Natural killer cell (primary cell): ENCODE measurements at regions not wholly inside any gene's neighbourhood (a gene's known extent, or its start where the extent isn't known, plus 50 kb on each side); places are given as distances from the start of the nearest gene placed in this dataset.

ENCODE experiments used
- ATAC-seq, 3 donors: fragments of 150-1000 bp in 2 of 3; fragments of 200-7000 bp in 1 of 3; cut with Tn5 transposase; 1 replicate in 1 of 3; 2 replicates in 2 of 3; pipeline ENCODE4 v1.10.0; 2021; ENCODE audit warnings: mild to moderate bottlenecking in 2 of 3, moderate library complexity in 2 of 3
- DNase-seq, 2 donors: peaks; one replicate each; pipeline versions ENCODE4 v3.0.0 to v3.0.0-alpha.2; 2013 to 2021; ENCODE audit warnings: mixed read lengths in 1 of 2
- H3K27ac ChIP-seq: one replicate; pipeline ENCODE4 v1.5.1; 2013; ENCODE audit warnings: mild to moderate bottlenecking, low read length
- H3K27me3 ChIP-seq: one replicate; pipeline ENCODE4 v1.6.1; 2013; ENCODE audit warnings: low read length; ENCODE audit not compliant: control insufficient read depth, insufficient read depth
- H3K36me3 ChIP-seq: one replicate; pipeline ENCODE4 v1.6.1; 2013; ENCODE audit warnings: low read length; ENCODE audit not compliant: control insufficient read depth, insufficient read depth
- H3K4me1 ChIP-seq: one replicate; pipeline ENCODE4 v1.6.1; 2013; ENCODE audit warnings: low read length; ENCODE audit not compliant: control insufficient read depth, insufficient read depth
- H3K4me3 ChIP-seq: one replicate; pipeline ENCODE4 v1.5.1; 2013; ENCODE audit warnings: low read length
- H3K9me3 ChIP-seq: one replicate; pipeline ENCODE4 v1.6.1; 2013; ENCODE audit warnings: low read length; ENCODE audit not compliant: control insufficient read depth, insufficient read depth
- H3K27ac Mint-ChIP-seq, 2 donors: one replicate each; pipeline ENCODE4 v1.8.0; 2022; ENCODE audit warnings: mild to moderate bottlenecking in 2 of 2, mixed read lengths in 2 of 2, moderate library complexity in 1 of 2
- H3K27me3 Mint-ChIP-seq, 2 donors: one replicate each; pipeline ENCODE4 v1.8.0; 2022; ENCODE audit warnings: low read depth in 2 of 2, mixed read lengths in 2 of 2
- H3K36me3 Mint-ChIP-seq: one replicate; pipeline ENCODE4 v1.8.0; 2022; ENCODE audit warnings: mixed read lengths
- H3K4me1 Mint-ChIP-seq, 2 donors: one replicate each; pipeline ENCODE4 v1.8.0; 2022; ENCODE audit warnings: mixed read lengths in 2 of 2
- H3K4me3 Mint-ChIP-seq: one replicate; pipeline ENCODE4 v1.8.0; 2022; ENCODE audit warnings: mild to moderate bottlenecking, moderate library complexity, mixed read lengths
- H3K9me3 Mint-ChIP-seq, 2 donors: one replicate each; pipeline ENCODE4 v1.8.0; 2022; ENCODE audit warnings: mixed read lengths in 2 of 2
- WGBS: methylation state at CpG from one replicate; pipeline ENCODE4 v1.1.7; 2013; ENCODE audit warnings: missing lambda C conversion rate; ENCODE audit not compliant: insufficient coverage; 5-methylcytosine and 5-hydroxymethylcytosine counted together
- intact Hi-C: fragments of 100-400 bp; cut with micrococcal nuclease; formaldehyde crosslinking; loops from one replicate; pipeline ENCODE4 v1.14.2; 2022
- TF ChIP-seq, protein P1 (sequence below): fragments of 200-600 bp; IDR thresholded peaks from one replicate; pipeline ENCODE4 v1.8.0; 2022; ENCODE audit warnings: antibody characterized with exemption

DNA sequence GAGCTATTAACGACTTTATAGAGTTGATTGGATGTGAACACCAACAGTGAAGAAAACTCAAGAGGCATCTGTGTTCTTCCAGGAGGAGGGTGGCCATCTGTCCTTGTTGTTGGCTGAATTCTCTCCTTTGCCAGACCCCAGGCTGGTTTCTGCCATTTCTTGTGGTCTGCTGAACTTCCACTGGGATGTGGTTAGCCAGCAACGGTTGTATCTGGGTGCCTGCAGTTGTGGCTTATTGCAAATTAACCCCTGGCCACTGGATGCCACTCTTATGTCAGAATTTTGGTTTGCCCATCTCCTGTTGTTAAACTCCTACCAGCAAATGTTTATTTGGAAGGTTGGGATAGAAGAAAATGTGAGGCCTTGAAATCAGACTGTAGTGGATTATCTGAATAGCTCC lies 163.6 kb upstream of the TBC1D5 start:
- H3K9me3 Mint-ChIP-seq, result no peaks in the 10 kb centered on the region
- H3K27ac Mint-ChIP-seq, result no peak overlapping the region
- TF ChIP-seq, protein P1, sequence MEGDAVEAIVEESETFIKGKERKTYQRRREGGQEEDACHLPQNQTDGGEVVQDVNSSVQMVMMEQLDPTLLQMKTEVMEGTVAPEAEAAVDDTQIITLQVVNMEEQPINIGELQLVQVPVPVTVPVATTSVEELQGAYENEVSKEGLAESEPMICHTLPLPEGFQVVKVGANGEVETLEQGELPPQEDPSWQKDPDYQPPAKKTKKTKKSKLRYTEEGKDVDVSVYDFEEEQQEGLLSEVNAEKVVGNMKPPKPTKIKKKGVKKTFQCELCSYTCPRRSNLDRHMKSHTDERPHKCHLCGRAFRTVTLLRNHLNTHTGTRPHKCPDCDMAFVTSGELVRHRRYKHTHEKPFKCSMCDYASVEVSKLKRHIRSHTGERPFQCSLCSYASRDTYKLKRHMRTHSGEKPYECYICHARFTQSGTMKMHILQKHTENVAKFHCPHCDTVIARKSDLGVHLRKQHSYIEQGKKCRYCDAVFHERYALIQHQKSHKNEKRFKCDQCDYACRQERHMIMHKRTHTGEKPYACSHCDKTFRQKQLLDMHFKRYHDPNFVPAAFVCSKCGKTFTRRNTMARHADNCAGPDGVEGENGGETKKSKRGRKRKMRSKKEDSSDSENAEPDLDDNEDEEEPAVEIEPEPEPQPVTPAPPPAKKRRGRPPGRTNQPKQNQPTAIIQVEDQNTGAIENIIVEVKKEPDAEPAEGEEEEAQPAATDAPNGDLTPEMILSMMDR, result no peak
- Histone ChIP-seq H3K27ac (no peak overlapping the region), H3K4me3 (no peak overlapping the region), H3K27me3 (no peaks in the 10 kb centered on the region), H3K36me3 (no peaks in the 10 kb centered on the region), H3K9me3 (no peaks in the 10 kb centered on the region), H3K4me1 (no peaks in the 10 kb centered on the region)
- H3K4me1 Mint-ChIP-seq, result no peaks in the 10 kb centered on the region
- intact Hi-C loops, result loop anchor here (10.0 kb wide), 1 partner anchor 1079 kb away; no protein-coding TSS in a partner anchor
- no peaks in the 10 kb centered on the region for H3K36me3 Mint-ChIP-seq
- no peak overlapping the region for H3K4me3 Mint-ChIP-seq
- peaks cover 5 to 10% of the 10 kb centered on the region in 2 donors for H3K27me3 Mint-ChIP-seq
- DNase-seq (no peak), ATAC-seq (no peak)
- 18% methylated on average over 2 of the region's 2 CpGs for WGBS

DNA sequence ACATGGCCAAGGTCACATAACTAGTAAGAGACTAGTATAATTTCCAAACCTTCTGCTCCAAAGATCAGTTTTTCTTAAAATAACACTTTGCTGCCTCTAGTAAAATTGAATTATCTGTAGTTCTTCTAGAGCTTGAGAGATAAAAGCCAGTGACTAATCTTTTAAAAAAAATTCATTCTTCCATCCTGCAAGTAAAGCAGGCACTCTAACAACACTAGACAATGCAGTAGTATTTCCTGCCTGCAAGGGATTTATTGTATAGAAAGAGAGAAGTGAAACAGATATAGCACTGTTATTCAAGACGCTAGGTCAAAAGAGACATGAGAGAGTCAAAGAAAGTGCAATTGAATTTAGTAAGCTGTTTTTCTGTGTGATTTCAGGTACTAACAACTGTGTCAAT lies 159.5 kb upstream of the TBC1D5 start:
- WGBS, result 15% methylated on average over 1 of the region's 1 CpG
- Histone ChIP-seq H3K4me1 (no peaks in the 10 kb centered on the region), H3K9me3 (no peaks in the 10 kb centered on the region), H3K27ac (no peak overlapping the region), H3K36me3 (no peaks in the 10 kb centered on the region), H3K27me3 (no peaks in the 10 kb centered on the region), H3K4me3 (no peak overlapping the region)
- no peak for DNase-seq
- H3K9me3 Mint-ChIP-seq, result no peaks in the 10 kb centered on the region
- TF ChIP-seq, protein P1, result no peak
- no peaks in the 10 kb centered on the region for H3K4me1 Mint-ChIP-seq
- H3K36me3 Mint-ChIP-seq, result no peaks in the 10 kb centered on the region
- H3K4me3 Mint-ChIP-seq, result no peak overlapping the region
- ATAC-seq, result no peak
- intact Hi-C loops, result loop anchor here (10.0 kb wide), 1 partner anchor 1083 kb away; no protein-coding TSS in a partner anchor
- peaks cover 5 to 10% of the 10 kb centered on the region in 2 donors for H3K27me3 Mint-ChIP-seq
- H3K27ac Mint-ChIP-seq, result no peak overlapping the region

DNA sequence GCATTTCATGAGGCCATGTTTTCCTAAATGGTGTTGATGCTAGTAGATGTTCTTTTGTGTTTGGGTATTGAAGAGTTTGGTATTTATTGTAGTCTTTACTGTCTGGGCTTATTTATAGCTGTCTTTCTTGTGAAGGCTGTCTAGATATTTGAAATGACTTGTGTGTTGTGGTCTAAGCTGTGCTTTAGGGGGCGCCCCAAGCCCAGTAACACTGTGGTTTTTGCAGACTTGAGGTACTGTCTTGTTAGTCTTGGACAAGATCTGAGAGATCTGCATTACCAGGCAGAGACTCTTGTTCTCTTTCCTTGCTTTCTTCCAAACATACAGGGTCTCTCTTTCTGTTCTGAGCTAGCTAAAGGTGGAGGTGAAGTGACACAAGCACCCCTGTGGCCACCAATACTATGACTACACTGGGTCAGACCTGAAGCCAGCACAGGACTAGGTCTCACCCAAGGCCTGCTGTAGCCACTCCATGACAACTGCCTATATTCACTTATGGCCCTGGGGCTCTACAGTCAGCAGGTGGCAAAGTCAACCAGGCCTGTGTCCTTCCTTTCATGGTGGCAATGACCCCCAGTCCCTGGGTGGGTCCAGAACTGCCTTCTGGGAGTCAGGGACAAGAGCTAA lies 152.1 kb upstream of the TBC1D5 start:
- Histone ChIP-seq H3K9me3 (no peaks in the 10 kb centered on the region), H3K27ac (no peak overlapping the region), H3K4me1 (no peaks in the 10 kb centered on the region), H3K4me3 (no peak overlapping the region), H3K36me3 (no peaks in the 10 kb centered on the region), H3K27me3 (no peaks in the 10 kb centered on the region)
- H3K36me3 Mint-ChIP-seq, result no peaks in the 10 kb centered on the region
- ATAC-seq (peak; percentile 55 to 79 (median 63)), DNase-seq (peak; percentile 22 to 47)
- TF ChIP-seq, protein P1, result peak; percentile 20
- H3K27ac Mint-ChIP-seq, result no peak overlapping the region
- intact Hi-C loops, result loop anchor here (2.0 kb wide), 1 partner anchor 494 kb away; no protein-coding TSS in a partner anchor
- no peaks in the 10 kb centered on the region for H3K4me1 Mint-ChIP-seq
- H3K27me3 Mint-ChIP-seq, result peaks cover 0 to 5% of the 10 kb centered on the region in 2 donors
- H3K9me3 Mint-ChIP-seq, result no peaks in the 10 kb centered on the region
- H3K4me3 Mint-ChIP-seq, result no peak overlapping the region
- WGBS, result 33% methylated on average over 1 of the region's 1 CpG
